ENCODE measurements at regions not wholly inside any gene's neighbourhood (a gene's known extent, or its start where the extent isn't known, plus 50 kb on each side); places are given as distances from the start of the nearest gene placed in this dataset.

DNA sequence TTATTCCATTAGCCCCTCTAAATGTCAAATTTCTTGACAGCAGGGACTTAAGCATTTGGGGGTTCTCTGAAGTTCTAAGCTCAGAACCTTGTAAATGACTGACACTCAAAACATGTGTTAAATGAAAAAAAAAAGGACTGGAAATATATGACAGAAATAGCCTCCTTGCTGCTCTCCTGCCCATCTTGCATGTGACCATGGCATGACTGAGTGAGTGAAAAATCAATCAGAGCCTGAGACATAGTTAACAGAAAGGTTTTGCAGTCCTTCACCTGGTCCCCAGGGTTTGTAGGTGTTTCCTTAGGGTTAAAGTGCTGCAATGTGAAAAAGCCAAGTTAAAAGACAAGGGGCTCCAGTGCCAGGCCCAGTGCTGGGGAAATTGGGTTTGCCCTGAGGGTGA is 168.1 kb downstream of the ZBTB18 start:
- H4K20me1 ChIP-seq (ENCODE audit: insufficient read depth): no peaks in the 10 kb centered on the region
- H3K9me3 ChIP-seq (ENCODE audit: low read length): no peaks in the 10 kb centered on the region

DNA sequence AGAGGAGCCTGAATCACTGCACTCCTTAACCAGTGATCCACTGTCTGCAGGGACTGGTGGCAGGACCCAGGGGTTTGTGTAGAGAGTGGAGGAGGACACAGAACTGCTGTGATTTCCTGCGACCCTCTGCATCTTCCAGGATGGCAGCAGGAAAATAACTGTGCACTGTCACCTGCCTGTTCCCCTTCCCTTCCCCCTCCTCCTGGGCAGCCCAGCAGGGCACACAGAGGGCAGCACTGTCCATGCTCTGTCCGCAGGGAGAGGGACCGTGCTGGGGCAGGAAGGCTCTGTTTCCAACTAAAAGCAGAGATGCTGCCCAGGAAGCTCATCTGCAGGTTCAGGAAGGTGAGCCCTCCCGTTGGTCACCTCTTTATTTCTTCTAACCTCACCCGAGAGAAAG is 168.7 kb downstream of the ZBTB18 start:
- no peak overlapping the region for H3K27ac ChIP-seq (ENCODE audit: low read length)
- no peaks in the 10 kb centered on the region for H3K9me2 ChIP-seq (ENCODE audit: insufficient read depth, low read length)
- TF ChIP-seq RAD21 (conservative IDR thresholded peaks at IDR 0.05) (no peak), MXI1 (conservative IDR thresholded peaks at IDR 0.05; ENCODE audit: poor library complexity, severe bottlenecking) (no peak), EZH2 (IDR thresholded peaks at IDR 0.05; ENCODE audit: borderline replicate concordance, insufficient read depth, low read length, poor library complexity, severe bottlenecking) (no peak), SMC3 (conservative IDR thresholded peaks at IDR 0.05; ENCODE audit: poor library complexity) (no peak), EP300 (conservative IDR thresholded peaks at IDR 0.05; ENCODE audit: poor library complexity, severe bottlenecking) (no peak), POLR2AphosphoS5 (IDR thresholded peaks at IDR 0.05) (no peak), TAF1 (IDR thresholded peaks at IDR 0.05; ENCODE audit: low read depth) (no peak)
- TF ChIP-seq, protein P1, sequence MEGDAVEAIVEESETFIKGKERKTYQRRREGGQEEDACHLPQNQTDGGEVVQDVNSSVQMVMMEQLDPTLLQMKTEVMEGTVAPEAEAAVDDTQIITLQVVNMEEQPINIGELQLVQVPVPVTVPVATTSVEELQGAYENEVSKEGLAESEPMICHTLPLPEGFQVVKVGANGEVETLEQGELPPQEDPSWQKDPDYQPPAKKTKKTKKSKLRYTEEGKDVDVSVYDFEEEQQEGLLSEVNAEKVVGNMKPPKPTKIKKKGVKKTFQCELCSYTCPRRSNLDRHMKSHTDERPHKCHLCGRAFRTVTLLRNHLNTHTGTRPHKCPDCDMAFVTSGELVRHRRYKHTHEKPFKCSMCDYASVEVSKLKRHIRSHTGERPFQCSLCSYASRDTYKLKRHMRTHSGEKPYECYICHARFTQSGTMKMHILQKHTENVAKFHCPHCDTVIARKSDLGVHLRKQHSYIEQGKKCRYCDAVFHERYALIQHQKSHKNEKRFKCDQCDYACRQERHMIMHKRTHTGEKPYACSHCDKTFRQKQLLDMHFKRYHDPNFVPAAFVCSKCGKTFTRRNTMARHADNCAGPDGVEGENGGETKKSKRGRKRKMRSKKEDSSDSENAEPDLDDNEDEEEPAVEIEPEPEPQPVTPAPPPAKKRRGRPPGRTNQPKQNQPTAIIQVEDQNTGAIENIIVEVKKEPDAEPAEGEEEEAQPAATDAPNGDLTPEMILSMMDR (IDR thresholded peaks at IDR 0.05; ENCODE audit: poor library complexity, severe bottlenecking): no peak
- TF ChIP-seq, protein P2, sequence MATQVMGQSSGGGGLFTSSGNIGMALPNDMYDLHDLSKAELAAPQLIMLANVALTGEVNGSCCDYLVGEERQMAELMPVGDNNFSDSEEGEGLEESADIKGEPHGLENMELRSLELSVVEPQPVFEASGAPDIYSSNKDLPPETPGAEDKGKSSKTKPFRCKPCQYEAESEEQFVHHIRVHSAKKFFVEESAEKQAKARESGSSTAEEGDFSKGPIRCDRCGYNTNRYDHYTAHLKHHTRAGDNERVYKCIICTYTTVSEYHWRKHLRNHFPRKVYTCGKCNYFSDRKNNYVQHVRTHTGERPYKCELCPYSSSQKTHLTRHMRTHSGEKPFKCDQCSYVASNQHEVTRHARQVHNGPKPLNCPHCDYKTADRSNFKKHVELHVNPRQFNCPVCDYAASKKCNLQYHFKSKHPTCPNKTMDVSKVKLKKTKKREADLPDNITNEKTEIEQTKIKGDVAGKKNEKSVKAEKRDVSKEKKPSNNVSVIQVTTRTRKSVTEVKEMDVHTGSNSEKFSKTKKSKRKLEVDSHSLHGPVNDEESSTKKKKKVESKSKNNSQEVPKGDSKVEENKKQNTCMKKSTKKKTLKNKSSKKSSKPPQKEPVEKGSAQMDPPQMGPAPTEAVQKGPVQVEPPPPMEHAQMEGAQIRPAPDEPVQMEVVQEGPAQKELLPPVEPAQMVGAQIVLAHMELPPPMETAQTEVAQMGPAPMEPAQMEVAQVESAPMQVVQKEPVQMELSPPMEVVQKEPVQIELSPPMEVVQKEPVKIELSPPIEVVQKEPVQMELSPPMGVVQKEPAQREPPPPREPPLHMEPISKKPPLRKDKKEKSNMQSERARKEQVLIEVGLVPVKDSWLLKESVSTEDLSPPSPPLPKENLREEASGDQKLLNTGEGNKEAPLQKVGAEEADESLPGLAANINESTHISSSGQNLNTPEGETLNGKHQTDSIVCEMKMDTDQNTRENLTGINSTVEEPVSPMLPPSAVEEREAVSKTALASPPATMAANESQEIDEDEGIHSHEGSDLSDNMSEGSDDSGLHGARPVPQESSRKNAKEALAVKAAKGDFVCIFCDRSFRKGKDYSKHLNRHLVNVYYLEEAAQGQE (IDR thresholded peaks at IDR 0.05; ENCODE audit: borderline replicate concordance): no peak
- no peaks in the 10 kb centered on the region for H3K9me3 ChIP-seq (ENCODE audit: low read length)
- H3K4me3 ChIP-seq (ENCODE audit: low read length): no peak overlapping the region
- no peak overlapping the region for H3K9ac ChIP-seq (ENCODE audit: low read length)
- no peak overlapping the region for H2AFZ ChIP-seq (ENCODE audit: low read depth, low read length)
- H3K79me2 ChIP-seq (replicated peaks; ENCODE audit: insufficient read depth, low read length): no peaks in the 10 kb centered on the region
- H3K27me3 ChIP-seq (ENCODE audit: insufficient read depth, low read depth, low read length): no peaks in the 10 kb centered on the region
- no peaks in the 10 kb centered on the region for H3K36me3 ChIP-seq (ENCODE audit: insufficient read depth, low read length)
- no peaks in the 10 kb centered on the region for H3F3A ChIP-seq (ENCODE audit: insufficient read depth, low read length, poor library complexity, severe bottlenecking)
- no peaks in the 10 kb centered on the region for H4K20me1 ChIP-seq (ENCODE audit: insufficient read depth)
- H3K4me2 ChIP-seq (ENCODE audit: low read length): no peak overlapping the region

More for the DNA sequence above, 168.1 kb downstream of the ZBTB18 start:
- Histone ChIP-seq H3F3A (ENCODE audit: insufficient read depth, low read length, poor library complexity, severe bottlenecking) (no peaks in the 10 kb centered on the region), H3K4me2 (ENCODE audit: low read length) (no peak overlapping the region), H3K4me3 (ENCODE audit: low read length) (no peak overlapping the region), H3K27ac (ENCODE audit: low read length) (no peak overlapping the region), H3K36me3 (ENCODE audit: insufficient read depth, low read length) (no peaks in the 10 kb centered on the region), H3K9me2 (ENCODE audit: insufficient read depth, low read length) (no peaks in the 10 kb centered on the region), H3K9ac (ENCODE audit: low read length) (no peak overlapping the region), H3K27me3 (ENCODE audit: insufficient read depth, low read depth, low read length) (no peaks in the 10 kb centered on the region), H3K79me2 (replicated peaks; ENCODE audit: insufficient read depth, low read length) (no peaks in the 10 kb centered on the region), H2AFZ (ENCODE audit: low read depth, low read length) (no peak overlapping the region)
- TF ChIP-seq MXI1 (conservative IDR thresholded peaks at IDR 0.05; ENCODE audit: poor library complexity, severe bottlenecking) (no peak), RAD21 (conservative IDR thresholded peaks at IDR 0.05) (no peak), POLR2AphosphoS5 (IDR thresholded peaks at IDR 0.05) (no peak), SMC3 (conservative IDR thresholded peaks at IDR 0.05; ENCODE audit: poor library complexity) (no peak), EZH2 (IDR thresholded peaks at IDR 0.05; ENCODE audit: borderline replicate concordance, insufficient read depth, low read length, poor library complexity, severe bottlenecking) (no peak), EP300 (conservative IDR thresholded peaks at IDR 0.05; ENCODE audit: poor library complexity, severe bottlenecking) (no peak), TAF1 (IDR thresholded peaks at IDR 0.05; ENCODE audit: low read depth) (no peak)
- TF ChIP-seq, protein P2 (IDR thresholded peaks at IDR 0.05; ENCODE audit: borderline replicate concordance): no peak
- TF ChIP-seq, protein P1 (IDR thresholded peaks at IDR 0.05; ENCODE audit: poor library complexity, severe bottlenecking): no peak
